Smooth muscle cell (in vitro differentiated cells): ENCODE measurements at regions not wholly inside any gene's neighbourhood (a gene's known extent, or its start where the extent isn't known, plus 50 kb on each side); places are given as distances from the start of the nearest gene placed in this dataset.

Experiments
- DNase-seq: peaks from one replicate; lab custom pipeline; 2025; ENCODE audit not compliant: unreplicated experiment; lab: John Stamatoyannopoulos, UW
- H2AFZ ChIP-seq: fragments of 200-600 bp; sonication (generic); 2 replicates; pipeline ENCODE4 v1.6.0; 2016; ENCODE audit warnings: antibody characterized with exemption, low read depth, mild to moderate bottlenecking
- H3F3A ChIP-seq: fragments of 200-600 bp; sonication (generic); 2 replicates; pipeline ENCODE4 v1.6.0; 2017; ENCODE audit warnings: antibody characterized with exemption, low read depth
- H3K27ac ChIP-seq: fragments of 200-600 bp; sonication (generic); 2 replicates; pipeline ENCODE4 v1.5.1; 2016; ENCODE audit warnings: low read depth, mild to moderate bottlenecking
- H3K27me3 ChIP-seq: fragments of 200-600 bp; sonication (generic); 2 replicates; pipeline ENCODE4 v1.6.1; 2016; ENCODE audit warnings: low read depth, mild to moderate bottlenecking
- H3K36me3 ChIP-seq: fragments of 200-600 bp; sonication (generic); 2 replicates; pipeline ENCODE4 v1.5.1; 2016; ENCODE audit warnings: low read depth
- H3K4me1 ChIP-seq: fragments of 200-600 bp; sonication (generic); 2 replicates; pipeline ENCODE4 v1.5.1; 2016; ENCODE audit warnings: low read depth
- H3K4me2 ChIP-seq: fragments of 200-600 bp; sonication (generic); 2 replicates; pipeline ENCODE4 v1.6.0; 2016; ENCODE audit warnings: mild to moderate bottlenecking
- H3K4me3 ChIP-seq: fragments of 200-600 bp; sonication (generic); 2 replicates; pipeline ENCODE4 v1.5.1; 2016; ENCODE audit warnings: mild to moderate bottlenecking
- H3K79me2 ChIP-seq: fragments of 200-600 bp; sonication (generic); 2 replicates; pipeline ENCODE4 v1.6.0; 2016; ENCODE audit warnings: low read depth, mild to moderate bottlenecking
- H3K9ac ChIP-seq: fragments of 200-600 bp; sonication (generic); 2 replicates; pipeline ENCODE4 v1.6.0; 2016; ENCODE audit warnings: low read depth
- H3K9me3 ChIP-seq: fragments of 200-600 bp; sonication (generic); replicated peaks from 2 replicates; pipeline ENCODE4 v1.5.1; 2016; ENCODE audit warnings: low read depth
- H4K20me1 ChIP-seq: fragments of 200-600 bp; sonication (generic); 2 replicates; pipeline ENCODE4 v1.6.0; 2016; ENCODE audit warnings: low read depth
- WGBS: methylation state at CpG from one replicate; pipeline ENCODE4 v1.1.7; 2016; ENCODE audit warnings: low lambda C conversion rate; 5-methylcytosine and 5-hydroxymethylcytosine counted together
- TF ChIP-seq, protein P1 (sequence below): fragments of 200-600 bp; sonication (generic); IDR thresholded peaks from 2 replicates; pipeline ENCODE4 v1.5.1; 2017; ENCODE audit warnings: borderline replicate concordance, mild to moderate bottlenecking, antibody characterized with exemption; ENCODE audit not compliant: insufficient read depth, poor library complexity, severe bottlenecking

- Histone ChIP-seq H3K27me3 (no peaks in the 10 kb centered on the region), H3K4me1 (no peaks in the 10 kb centered on the region), H3K9ac (no peak overlapping the region), H4K20me1 (no peaks in the 10 kb centered on the region), H3K27ac (no peak overlapping the region), H3K79me2 (no peaks in the 10 kb centered on the region), H3K9me3 (no peaks in the 10 kb centered on the region), H2AFZ (no peak overlapping the region), H3K4me2 (no peak overlapping the region), H3K36me3 (no peaks in the 10 kb centered on the region), H3K4me3 (no peak overlapping the region), H3F3A (no peaks in the 10 kb centered on the region)
- no peak for DNase-seq
- 48% methylated on average over 2 of the region's 2 CpGs for WGBS
- TF ChIP-seq, protein P1, sequence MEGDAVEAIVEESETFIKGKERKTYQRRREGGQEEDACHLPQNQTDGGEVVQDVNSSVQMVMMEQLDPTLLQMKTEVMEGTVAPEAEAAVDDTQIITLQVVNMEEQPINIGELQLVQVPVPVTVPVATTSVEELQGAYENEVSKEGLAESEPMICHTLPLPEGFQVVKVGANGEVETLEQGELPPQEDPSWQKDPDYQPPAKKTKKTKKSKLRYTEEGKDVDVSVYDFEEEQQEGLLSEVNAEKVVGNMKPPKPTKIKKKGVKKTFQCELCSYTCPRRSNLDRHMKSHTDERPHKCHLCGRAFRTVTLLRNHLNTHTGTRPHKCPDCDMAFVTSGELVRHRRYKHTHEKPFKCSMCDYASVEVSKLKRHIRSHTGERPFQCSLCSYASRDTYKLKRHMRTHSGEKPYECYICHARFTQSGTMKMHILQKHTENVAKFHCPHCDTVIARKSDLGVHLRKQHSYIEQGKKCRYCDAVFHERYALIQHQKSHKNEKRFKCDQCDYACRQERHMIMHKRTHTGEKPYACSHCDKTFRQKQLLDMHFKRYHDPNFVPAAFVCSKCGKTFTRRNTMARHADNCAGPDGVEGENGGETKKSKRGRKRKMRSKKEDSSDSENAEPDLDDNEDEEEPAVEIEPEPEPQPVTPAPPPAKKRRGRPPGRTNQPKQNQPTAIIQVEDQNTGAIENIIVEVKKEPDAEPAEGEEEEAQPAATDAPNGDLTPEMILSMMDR, result no peak
Measured at GRCh38 chr3:86547692-86548091, 443.3 kb downstream of the VGLL3 start.

DNA sequence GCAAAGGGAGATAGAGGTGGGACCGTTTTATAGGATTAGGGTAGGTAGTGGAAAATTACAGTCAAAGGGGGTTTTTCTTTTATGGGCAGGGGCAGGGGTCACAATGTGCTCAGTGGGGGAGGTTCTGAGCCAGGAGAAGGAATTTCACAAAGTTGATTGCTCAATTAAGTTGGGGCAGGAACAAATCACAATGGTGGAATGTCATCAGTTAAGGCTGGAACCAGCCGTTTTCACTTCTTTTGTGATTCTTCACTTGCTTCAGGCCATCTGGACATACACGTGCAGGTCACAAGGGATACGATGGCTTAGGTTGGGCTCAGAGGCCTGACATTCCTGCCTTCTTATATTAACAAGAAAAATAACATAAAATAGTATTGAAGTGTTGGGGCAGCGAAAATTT lies 453.8 kb downstream of the VGLL3 start:
- Histone ChIP-seq H3K27me3 (no peaks in the 10 kb centered on the region), H3K4me3 (no peak overlapping the region), H3K9ac (no peak overlapping the region), H3K9me3 (no peaks in the 10 kb centered on the region), H2AFZ (no peak overlapping the region), H4K20me1 (no peaks in the 10 kb centered on the region), H3K79me2 (no peaks in the 10 kb centered on the region), H3F3A (no peaks in the 10 kb centered on the region), H3K36me3 (no peaks in the 10 kb centered on the region), H3K4me2 (no peak overlapping the region), H3K27ac (no peak overlapping the region), H3K4me1 (no peaks in the 10 kb centered on the region)
- DNase-seq, result no peak
- 66% methylated on average over 5 of the region's 5 CpGs for WGBS
- TF ChIP-seq, protein P1, result no peak

DNA sequence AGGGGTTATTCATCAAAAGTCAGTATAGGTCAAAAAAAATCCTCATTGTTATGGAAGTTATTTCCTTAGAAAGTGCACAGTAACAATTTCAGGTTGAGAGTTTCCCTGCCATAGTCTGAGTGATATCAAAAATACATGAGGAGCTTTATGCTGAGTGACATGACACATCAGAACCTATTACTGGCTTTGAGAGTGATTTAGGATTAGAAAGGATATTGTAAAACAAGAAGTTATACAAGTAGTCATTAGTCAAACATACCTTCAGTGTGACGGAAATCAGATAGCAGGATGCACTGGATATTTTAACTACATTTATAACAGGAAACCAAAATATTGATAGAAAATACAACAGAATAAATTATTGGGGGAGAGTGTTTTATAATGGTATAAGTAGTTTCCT lies 471.1 kb downstream of the VGLL3 start:
- H3K4me2 ChIP-seq, result no peak overlapping the region
- 88% methylated on average over 1 of the region's 1 CpG for WGBS
- no peaks in the 10 kb centered on the region for H3K27me3 ChIP-seq
- no peaks in the 10 kb centered on the region for H3K4me1 ChIP-seq
- no peak overlapping the region for H3K27ac ChIP-seq
- no peak overlapping the region for H3K9ac ChIP-seq
- no peak overlapping the region for H3K4me3 ChIP-seq
- TF ChIP-seq, protein P1, result no peak
- H3K36me3 ChIP-seq, result no peaks in the 10 kb centered on the region
- H4K20me1 ChIP-seq, result no peaks in the 10 kb centered on the region
- DNase-seq, result no peak
- no peak overlapping the region for H2AFZ ChIP-seq
- no peaks in the 10 kb centered on the region for H3K79me2 ChIP-seq
- H3F3A ChIP-seq, result no peaks in the 10 kb centered on the region
- no peaks in the 10 kb centered on the region for H3K9me3 ChIP-seq

DNA sequence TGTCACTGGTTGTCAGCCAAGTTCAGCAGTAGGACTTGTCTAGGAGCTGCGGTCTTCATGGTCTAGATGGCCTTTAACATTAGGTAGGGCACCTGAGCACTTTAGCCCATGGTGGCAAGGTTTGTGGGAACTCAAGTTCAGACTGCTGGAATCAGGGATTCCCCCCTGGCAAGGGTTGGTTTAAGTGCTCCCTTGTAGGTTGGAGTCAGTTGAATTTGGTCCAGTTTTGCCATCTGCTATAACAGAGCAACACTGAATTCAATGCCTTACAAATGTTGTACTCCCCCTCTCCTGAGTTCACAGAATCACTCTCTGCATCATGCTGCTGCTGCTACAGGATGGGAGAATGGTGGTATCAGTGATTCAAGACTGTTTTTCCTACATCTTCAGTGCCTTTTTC lies 509.3 kb downstream of the VGLL3 start:
- H3F3A ChIP-seq, result no peaks in the 10 kb centered on the region
- no peaks in the 10 kb centered on the region for H3K79me2 ChIP-seq
- no peaks in the 10 kb centered on the region for H3K27me3 ChIP-seq
- H3K4me2 ChIP-seq, result no peak overlapping the region
- no peaks in the 10 kb centered on the region for H4K20me1 ChIP-seq
- H3K27ac ChIP-seq, result no peak overlapping the region
- no peaks in the 10 kb centered on the region for H3K36me3 ChIP-seq
- TF ChIP-seq, protein P1, result no peak
- H3K4me1 ChIP-seq, result no peaks in the 10 kb centered on the region
- H3K9me3 ChIP-seq, result no peaks in the 10 kb centered on the region
- H3K9ac ChIP-seq, result no peak overlapping the region
- 93% methylated on average over 1 of the region's 1 CpG for WGBS
- H2AFZ ChIP-seq, result no peak overlapping the region
- DNase-seq, result no peak
- no peak overlapping the region for H3K4me3 ChIP-seq
